Neuronal stem cell (in vitro differentiated cells): ENCODE measurements at regions not wholly inside any gene's neighbourhood (a gene's known extent, or its start where the extent isn't known, plus 50 kb on each side); places are given as distances from the start of the nearest gene placed in this dataset.

Experiments used
- DNase-seq: peaks from one replicate; pipeline ENCODE4 v3.0.0-alpha.2; 2013; ENCODE audit warnings: low spot score
- H2AFZ ChIP-seq: one replicate; pipeline ENCODE4 v1.6.1; 2013; ENCODE audit warnings: mild to moderate bottlenecking, low read length, inconsistent platforms
- H2AK5ac ChIP-seq: 2 replicates; pipeline ENCODE4 v1.6.1; 2013; ENCODE audit warnings: low read depth, mild to moderate bottlenecking, inconsistent platforms, low read length, moderate library complexity, mixed read lengths
- H2BK120ac ChIP-seq: 2 replicates; pipeline ENCODE4 v1.6.1; 2013; ENCODE audit warnings: low read depth, mild to moderate bottlenecking, inconsistent platforms, low read length, moderate library complexity, mixed read lengths
- H2BK12ac ChIP-seq: one replicate; pipeline ENCODE4 v1.6.1; 2013; ENCODE audit warnings: low read length, inconsistent platforms
- H2BK15ac ChIP-seq: 2 replicates; pipeline ENCODE4 v1.6.1; 2013; ENCODE audit warnings: mild to moderate bottlenecking, low read length, inconsistent platforms, mixed read lengths
- H2BK5ac ChIP-seq: one replicate; pipeline ENCODE4 v1.6.1; 2013; ENCODE audit warnings: inconsistent platforms, mild to moderate bottlenecking, low read length, moderate library complexity
- H3K14ac ChIP-seq: one replicate; pipeline ENCODE4 v1.6.1; 2013; ENCODE audit warnings: low read length, inconsistent platforms
- H3K18ac ChIP-seq: 2 replicates; pipeline ENCODE4 v1.6.1; 2013; ENCODE audit warnings: low read length, inconsistent platforms
- H3K23ac ChIP-seq: 2 replicates; pipeline ENCODE4 v1.6.1; 2013; ENCODE audit warnings: low read depth, mild to moderate bottlenecking, mixed read lengths, low read length, inconsistent platforms; ENCODE audit not compliant: poor library complexity
- H3K27ac ChIP-seq: replicated peaks from 3 replicates; pipeline ENCODE4 v1.5.1; 2013; ENCODE audit warnings: low read length, inconsistent platforms
- H3K27me3 ChIP-seq, 3 experiments: 2 replicates each; pipeline ENCODE4 v1.6.1; 2013; ENCODE audit warnings: low read length in 3 of 3, mild to moderate bottlenecking in 2 of 3, inconsistent platforms in 1 of 3, low read depth in 1 of 3, mixed read lengths in 1 of 3, moderate library complexity in 1 of 3; ENCODE audit not compliant: control insufficient read depth in 3 of 3, insufficient read depth in 3 of 3
- H3K36me3 ChIP-seq, 2 donors: replicated peaks in 1 of 2; 2 replicates each; pipeline ENCODE4 v1.6.1; 2013; ENCODE audit warnings: low read length in 2 of 2; ENCODE audit not compliant: control insufficient read depth in 2 of 2, insufficient read depth in 2 of 2
- H3K4ac ChIP-seq: 2 replicates; pipeline ENCODE4 v1.6.1; 2013; ENCODE audit warnings: inconsistent platforms, mild to moderate bottlenecking, low read length, moderate library complexity
- H3K4me1 ChIP-seq, 2 donors: 1 replicate in 1 of 2; 2 replicates in 1 of 2; pipeline ENCODE4 v1.6.1; 2013; ENCODE audit warnings: low read length in 2 of 2, low read depth in 1 of 2; ENCODE audit not compliant: control insufficient read depth in 2 of 2, insufficient read depth in 1 of 2
- H3K4me2 ChIP-seq: one replicate; pipeline ENCODE4 v1.6.1; 2013; ENCODE audit warnings: mild to moderate bottlenecking, low read length, inconsistent platforms; ENCODE audit not compliant: insufficient read depth, poor library complexity, severe bottlenecking
- H3K4me3 ChIP-seq, 2 donors: 2 replicates each; pipeline ENCODE4 v1.5.1; 2013; ENCODE audit warnings: low read length in 2 of 2, mild to moderate bottlenecking in 2 of 2, inconsistent platforms in 1 of 2, moderate library complexity in 1 of 2
- H3K79me1 ChIP-seq: one replicate; pipeline ENCODE4 v1.6.1; 2013; ENCODE audit warnings: low read depth, mild to moderate bottlenecking, inconsistent platforms, low read length, moderate library complexity
- H3K9ac ChIP-seq: one replicate; pipeline ENCODE4 v1.6.1; 2013; ENCODE audit warnings: mild to moderate bottlenecking, low read depth, low read length, inconsistent platforms; ENCODE audit not compliant: poor library complexity
- H3K9me3 ChIP-seq, 2 donors: replicated peaks in 1 of 2; 2 replicates each; pipeline versions ENCODE3 to v1.6.1; 2013; ENCODE audit warnings: low read length in 2 of 2, mild to moderate bottlenecking in 2 of 2, inconsistent platforms in 1 of 2, low read depth in 1 of 2, mixed read lengths in 1 of 2, moderate library complexity in 1 of 2; ENCODE audit not compliant: control insufficient read depth in 2 of 2, insufficient read depth in 1 of 2
- H4K8ac ChIP-seq: one replicate; pipeline ENCODE4 v1.6.1; 2013; ENCODE audit warnings: low read depth, mild to moderate bottlenecking, inconsistent platforms, low read length, moderate library complexity
- H4K91ac ChIP-seq: one replicate; pipeline ENCODE4 v1.6.1; 2013; ENCODE audit warnings: low read length, low read depth, mild to moderate bottlenecking, inconsistent platforms; ENCODE audit not compliant: poor library complexity
- WGBS, 2 donors: extraction: QIAGEN DNeasy Blood & Tissue Kit; methylation state at CpG; one replicate each; pipeline ENCODE4 v1.1.7; 2013; ENCODE audit warnings: missing lambda C conversion rate in 2 of 2, mixed read lengths in 1 of 2; ENCODE audit not compliant: insufficient read length in 2 of 2, insufficient replicate concordance in 1 of 2; ENCODE audit errors: extremely low coverage in 2 of 2; 5-methylcytosine and 5-hydroxymethylcytosine counted together

DNA sequence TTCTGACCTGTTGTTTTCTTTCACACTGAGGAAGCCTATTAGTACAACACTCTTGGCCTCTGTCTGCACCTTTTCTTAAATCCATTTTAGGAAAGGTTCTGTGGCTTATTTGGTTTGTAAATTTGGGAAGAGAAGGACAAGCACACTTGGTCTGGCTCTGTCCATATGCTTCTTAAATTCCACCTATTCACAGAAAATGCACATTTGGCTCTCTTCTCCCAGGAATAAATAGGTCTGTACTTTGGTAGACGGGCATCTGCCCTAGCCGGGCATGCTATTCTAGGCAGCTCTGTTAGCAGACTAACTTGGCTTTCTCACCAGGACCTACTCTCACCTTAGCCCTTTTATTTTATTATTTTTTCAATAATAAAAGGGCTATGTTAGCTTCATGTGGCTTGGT, 1211.8 kb upstream of the SLC39A10 start:
- Histone ChIP-seq H4K8ac (no peak overlapping the region), H3K18ac (no peak overlapping the region), H3K4me2 (no peak overlapping the region), H3K27me3 (no peaks in the 10 kb centered on the region), H3K23ac (no peak overlapping the region), H3K4me1 (no peaks in the 10 kb centered on the region), H2BK15ac (no peak overlapping the region), H4K91ac (no peak overlapping the region), H2BK5ac (no peak overlapping the region), H3K4ac (no peak overlapping the region), H2BK120ac (no peak overlapping the region), H3K4me3 (no peak overlapping the region), H2AK5ac (no peak overlapping the region), H3K36me3 (no peaks in the 10 kb centered on the region), H3K79me1 (no peaks in the 10 kb centered on the region), H3K27ac (no peak overlapping the region), H2AFZ (no peak overlapping the region), H3K14ac (no peak overlapping the region), H2BK12ac (no peak overlapping the region), H3K9ac (no peak overlapping the region), H3K9me3 (no peaks in the 10 kb centered on the region)
- no peak for DNase-seq
- WGBS, 2 donors: no CpG with 5 or more reads among the region's 2 CpGs

DNA sequence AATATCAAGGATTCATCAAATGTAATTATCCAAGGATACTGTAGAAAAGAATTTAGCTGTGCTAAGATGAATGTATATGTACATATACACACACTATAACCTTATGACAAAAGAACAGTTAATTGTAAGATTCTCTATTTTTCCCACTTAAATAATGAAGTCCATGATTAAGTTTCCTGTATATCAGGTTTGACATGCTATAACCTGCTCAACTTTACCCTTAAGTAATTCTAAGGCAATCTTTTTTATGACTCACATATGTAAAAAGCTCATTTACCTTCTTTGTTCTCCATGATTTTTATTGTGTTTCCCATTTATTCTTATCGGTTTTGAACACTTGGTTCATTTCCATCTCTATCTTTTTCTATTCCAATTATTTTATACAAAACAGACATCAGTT, 1213.1 kb upstream of the SLC39A10 start:
- no peak overlapping the region for H3K9ac ChIP-seq
- no peaks in the 10 kb centered on the region for H3K27me3 ChIP-seq
- H3K18ac ChIP-seq: no peak overlapping the region
- H2BK5ac ChIP-seq: no peak overlapping the region
- H3K4me3 ChIP-seq: no peak overlapping the region
- H3K4me1 ChIP-seq: no peaks in the 10 kb centered on the region
- no peak for DNase-seq
- no peak overlapping the region for H2AFZ ChIP-seq
- H4K91ac ChIP-seq: no peak overlapping the region
- H3K4ac ChIP-seq: no peak overlapping the region
- H3K23ac ChIP-seq: no peak overlapping the region
- H3K27ac ChIP-seq: no peak overlapping the region
- no peak overlapping the region for H4K8ac ChIP-seq
- no peaks in the 10 kb centered on the region for H3K79me1 ChIP-seq
- no peak overlapping the region for H3K14ac ChIP-seq
- H2BK15ac ChIP-seq: no peak overlapping the region
- H3K9me3 ChIP-seq: no peaks in the 10 kb centered on the region
- H2BK120ac ChIP-seq: no peak overlapping the region
- no peak overlapping the region for H2AK5ac ChIP-seq
- no peaks in the 10 kb centered on the region for H3K36me3 ChIP-seq
- WGBS, 2 donors: no CpG with 5 or more reads among the region's 1 CpG
- H2BK12ac ChIP-seq: no peak overlapping the region
- H3K4me2 ChIP-seq: no peak overlapping the region

DNA sequence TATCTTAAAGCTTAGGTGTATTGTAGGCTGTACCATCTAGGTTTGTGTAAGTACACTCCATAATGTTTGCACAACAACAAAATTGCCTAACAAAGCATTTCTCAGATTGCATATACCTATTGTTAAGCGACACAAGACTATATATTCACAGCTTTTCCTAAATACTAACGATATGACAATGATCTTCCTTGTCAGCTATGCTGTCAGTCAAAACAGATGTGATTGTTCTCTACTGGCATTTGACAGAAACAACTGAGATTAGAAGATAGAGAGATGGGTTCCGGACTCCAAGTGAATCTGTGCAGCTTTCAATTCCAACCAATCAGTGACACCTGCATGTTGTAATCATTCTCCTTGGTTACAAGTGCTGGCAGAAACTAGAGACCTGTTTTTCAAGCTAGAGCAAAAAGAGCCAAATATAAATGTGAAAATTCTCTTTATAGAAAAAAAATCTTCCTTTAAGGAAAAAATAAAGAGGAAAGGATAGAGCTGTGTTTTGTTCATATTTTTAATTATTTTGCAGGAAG, 1232.3 kb upstream of the SLC39A10 start:
- H3K9ac ChIP-seq: no peak overlapping the region
- H2AK5ac ChIP-seq: no peak overlapping the region
- H3K9me3 ChIP-seq: no peaks in the 10 kb centered on the region
- no peak overlapping the region for H3K4me2 ChIP-seq
- no peaks in the 10 kb centered on the region for H3K36me3 ChIP-seq
- H2BK12ac ChIP-seq: no peak overlapping the region
- H3K14ac ChIP-seq: no peak overlapping the region
- peak overlapping the region; percentile 29 for H2AFZ ChIP-seq
- DNase-seq: no peak
- H4K91ac ChIP-seq: no peak overlapping the region
- H3K79me1 ChIP-seq: no peaks in the 10 kb centered on the region
- no CpG with 5 or more reads among the region's 3 CpGs for WGBS, 2 donors
- H3K27ac ChIP-seq: no peak overlapping the region
- H3K4ac ChIP-seq: no peak overlapping the region
- H3K27me3 ChIP-seq: no peaks in the 10 kb centered on the region
- no peak overlapping the region for H2BK120ac ChIP-seq
- H2BK5ac ChIP-seq: no peak overlapping the region
- no peak overlapping the region for H3K18ac ChIP-seq
- no peak overlapping the region for H3K23ac ChIP-seq
- no peak overlapping the region for H4K8ac ChIP-seq
- H3K4me1 ChIP-seq: no peaks in the 10 kb centered on the region
- no peak overlapping the region for H3K4me3 ChIP-seq
- no peak overlapping the region for H2BK15ac ChIP-seq

DNA sequence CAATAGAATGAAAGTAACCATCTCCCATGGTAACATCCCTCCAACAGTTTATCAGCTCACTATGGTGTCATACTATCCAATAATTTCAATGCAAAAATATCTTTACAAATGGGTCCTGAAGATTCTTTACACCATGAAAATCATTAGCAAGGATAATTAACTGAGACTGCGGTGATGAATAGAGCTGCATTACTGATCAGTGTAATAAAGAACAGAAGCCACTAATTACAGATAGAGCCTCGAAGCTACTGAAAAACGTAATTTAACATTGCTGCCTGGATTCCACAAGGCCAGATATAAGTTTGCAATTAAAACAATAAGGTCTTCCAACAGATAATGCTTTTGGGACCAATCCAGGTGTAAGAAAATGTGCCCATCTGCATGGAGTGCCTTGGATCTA, 1245.8 kb upstream of the SLC39A10 start:
- Histone ChIP-seq H3K4ac (no peak overlapping the region), H4K8ac (no peak overlapping the region), H2BK120ac (no peak overlapping the region), H3K4me1 (no peaks in the 10 kb centered on the region), H3K27me3 (no peaks in the 10 kb centered on the region), H4K91ac (no peak overlapping the region), H2AFZ (no peak overlapping the region), H2AK5ac (no peak overlapping the region), H3K9ac (no peak overlapping the region), H2BK5ac (no peak overlapping the region), H2BK12ac (no peak overlapping the region), H3K14ac (no peak overlapping the region), H3K18ac (no peak overlapping the region), H3K9me3 (no peaks in the 10 kb centered on the region), H3K79me1 (no peaks in the 10 kb centered on the region), H3K23ac (no peak overlapping the region), H3K27ac (no peak overlapping the region), H3K4me3 (no peak overlapping the region), H2BK15ac (no peak overlapping the region), H3K4me2 (no peak overlapping the region), H3K36me3 (no peaks in the 10 kb centered on the region)
- DNase-seq: no peak
- no CpG with 5 or more reads among the region's 3 CpGs for WGBS, 2 donors
